GM23338 (cell line): ENCODE measurements at regions not wholly inside any gene's neighbourhood (a gene's known extent, or its start where the extent isn't known, plus 50 kb on each side); places are given as distances from the start of the nearest gene placed in this dataset.
A peak's percentile ranks its signal among the peaks of the same experiment; 100 is the strongest.

Experiments used
- ATAC-seq: fragments of 200-7000 bp; cut with Tn5 transposase; 3 replicates; pipeline ENCODE4 v1.9.1; 2020
- DNase-seq: peaks from one replicate; pipeline ENCODE4 v3.0.0-alpha.2; 2015; ENCODE audit warnings: low spot score
- H2AFZ ChIP-seq: fragments of 200-600 bp; sonication (generic); 2 replicates; pipeline ENCODE4 v1.8.0; 2016; ENCODE audit warnings: antibody characterized with exemption, mild to moderate bottlenecking, moderate library complexity
- H3F3A ChIP-seq: fragments of 200-600 bp; sonication (generic); replicated peaks from 2 replicates; pipeline ENCODE4 v1.8.0; 2017; ENCODE audit warnings: antibody characterized with exemption, mixed run types, low read depth
- H3K27ac ChIP-seq: fragments of 200-600 bp; sonication (generic); 2 replicates; pipeline ENCODE4 v1.6.1; 2016; ENCODE audit warnings: low read depth
- H3K27me3 ChIP-seq: fragments of 200-600 bp; sonication (generic); 2 replicates; pipeline ENCODE4 v1.8.0; 2016; ENCODE audit warnings: mild to moderate bottlenecking, mixed run types, moderate library complexity; ENCODE audit not compliant: insufficient read depth
- H3K36me3 ChIP-seq: fragments of 200-600 bp; sonication (generic); 2 replicates; pipeline ENCODE4 v1.8.0; 2016; ENCODE audit warnings: mild to moderate bottlenecking; ENCODE audit not compliant: insufficient read depth
- H3K4me1 ChIP-seq: fragments of 200-600 bp; sonication (generic); 2 replicates; pipeline ENCODE4 v1.8.0; 2016; ENCODE audit warnings: mild to moderate bottlenecking, moderate library complexity; ENCODE audit not compliant: insufficient read depth
- H3K4me2 ChIP-seq: fragments of 200-600 bp; sonication (generic); 2 replicates; pipeline ENCODE4 v1.7.1; 2017; ENCODE audit warnings: mixed run types
- H3K4me3 ChIP-seq: fragments of 200-600 bp; sonication (generic); 2 replicates; pipeline ENCODE4 v1.6.1; 2016; ENCODE audit warnings: mixed run types
- H3K79me2 ChIP-seq: fragments of 200-600 bp; sonication (generic); replicated peaks from 2 replicates; pipeline ENCODE4 v1.8.0; 2017; ENCODE audit warnings: mild to moderate bottlenecking; ENCODE audit not compliant: insufficient read depth
- H3K9me2 ChIP-seq: fragments of 200-600 bp; sonication (generic); 2 replicates; pipeline ENCODE4 v1.8.0; 2017; ENCODE audit not compliant: insufficient read depth
- H4K20me1 ChIP-seq: fragments of 200-600 bp; sonication (generic); replicated peaks from 2 replicates; pipeline ENCODE4 v1.8.0; 2017; ENCODE audit warnings: mild to moderate bottlenecking; ENCODE audit not compliant: insufficient read depth
- H3K27ac Mint-ChIP-seq: 2 replicates; pipeline ENCODE4 v1.8.0; 2020; ENCODE audit warnings: inconsistent platforms, mild to moderate bottlenecking, moderate library complexity, mixed read lengths
- H3K27me3 Mint-ChIP-seq: 3 replicates; pipeline ENCODE4 v1.8.0; 2022; ENCODE audit warnings: low read depth, mild to moderate bottlenecking, moderate library complexity, mixed read lengths, inconsistent platforms; ENCODE audit not compliant: insufficient read depth, poor library complexity
- H3K36me3 Mint-ChIP-seq: 3 replicates; pipeline ENCODE4 v1.8.0; 2021; ENCODE audit warnings: low read depth, mild to moderate bottlenecking, inconsistent platforms, moderate library complexity, mixed read lengths
- H3K4me1 Mint-ChIP-seq: 3 replicates; pipeline ENCODE4 v1.8.0; 2020; ENCODE audit warnings: mild to moderate bottlenecking, inconsistent platforms, mixed read lengths
- H3K4me3 Mint-ChIP-seq: 3 replicates; pipeline ENCODE4 v1.8.0; 2021; ENCODE audit warnings: moderate library complexity, mild to moderate bottlenecking, inconsistent platforms, mixed read lengths
- H3K9me3 Mint-ChIP-seq: 3 replicates; pipeline ENCODE4 v1.8.0; 2020; ENCODE audit warnings: moderate library complexity, mild to moderate bottlenecking, inconsistent platforms, mixed read lengths
- CREB1 ChIP-seq: fragments of 250-450 bp; sonication (Bioruptor Pico); IDR thresholded peaks from 2 replicates; pipeline ENCODE4 v1.5.0; 2020; ENCODE audit warnings: low read depth, mild to moderate bottlenecking, moderate library complexity
- ETS1 ChIP-seq: IDR thresholded peaks from 2 replicates; pipeline ENCODE4 v1.6.1; 2016; ENCODE audit warnings: antibody characterized with exemption
- EZH2 ChIP-seq: fragments of 200-600 bp; sonication (generic); IDR thresholded peaks from one replicate; pipeline ENCODE4 v1.8.0; 2017; ENCODE audit warnings: antibody characterized with exemption, mild to moderate bottlenecking, low read depth; ENCODE audit not compliant: unreplicated experiment
- JUNB ChIP-seq: IDR thresholded peaks from one replicate; pipeline ENCODE4 v1.6.1; 2016; ENCODE audit warnings: antibody characterized with exemption; ENCODE audit not compliant: unreplicated experiment
- POLR2AphosphoS5 ChIP-seq: IDR thresholded peaks from 2 replicates; pipeline ENCODE4 v1.6.1; 2016; ENCODE audit warnings: antibody characterized with exemption, low read depth
- REST ChIP-seq: IDR thresholded peaks from one replicate; pipeline ENCODE4 v1.6.1; 2018; ENCODE audit warnings: antibody characterized with exemption; ENCODE audit not compliant: unreplicated experiment
- STAT1 ChIP-seq: IDR thresholded peaks from one replicate; pipeline ENCODE4 v1.6.1; 2016; ENCODE audit warnings: antibody characterized with exemption; ENCODE audit not compliant: unreplicated experiment
- ZNF114 ChIP-seq: fragments of 250-450 bp; sonication (Bioruptor Pico); IDR thresholded peaks from 2 replicates; pipeline ENCODE4 v1.5.0; 2020; ENCODE audit warnings: mild to moderate bottlenecking, moderate library complexity
- ZNF331 ChIP-seq: fragments of 250-450 bp; sonication (Bioruptor Pico); IDR thresholded peaks from 2 replicates; pipeline ENCODE4 v1.5.0; 2020; ENCODE audit warnings: low read depth, mild to moderate bottlenecking, moderate library complexity
- ZNF462 ChIP-seq: fragments of 250-450 bp; sonication (Bioruptor Pico); IDR thresholded peaks from 2 replicates; pipeline ENCODE4 v1.5.0; 2020; ENCODE audit warnings: mild to moderate bottlenecking, moderate library complexity
- TF ChIP-seq, protein P1 (sequence below), 2 experiments: fragments of 200-600 bp in 1 of 2; sonication (generic) in 1 of 2; conservative IDR thresholded peaks; 2 replicates each; pipeline versions ENCODE4 v1.5.1 to v1.6.1; 2016 to 2017; ENCODE audit warnings: antibody characterized with exemption in 2 of 2, low read depth in 2 of 2, mild to moderate bottlenecking in 2 of 2, moderate library complexity in 1 of 2

- no peaks in the 10 kb centered on the region for H3F3A ChIP-seq
- H3K27me3 ChIP-seq, result no peaks in the 10 kb centered on the region
- ATAC-seq (no peak), DNase-seq (no peak)
- H3K4me3 Mint-ChIP-seq, result no peak overlapping the region
- H3K27ac ChIP-seq, result no peak overlapping the region
- TF ChIP-seq ZNF114 (no peak), POLR2AphosphoS5 (no peak), STAT1 (no peak), ZNF462 (CRISPR knock-in tag) (no peak), CREB1 (no peak), JUNB (no peak), EZH2 (no peak), ZNF331 (no peak)
- no peak overlapping the region for H3K4me2 ChIP-seq
- H4K20me1 ChIP-seq, result no peaks in the 10 kb centered on the region
- no peaks in the 10 kb centered on the region for H3K36me3 ChIP-seq
- no peaks in the 10 kb centered on the region for H3K9me2 ChIP-seq
- peaks cover 17% of the 10 kb centered on the region for H3K27me3 Mint-ChIP-seq
- peaks cover 25% of the 10 kb centered on the region for H3K4me1 Mint-ChIP-seq
- H3K4me3 ChIP-seq, result no peak overlapping the region
- no peaks in the 10 kb centered on the region for H3K9me3 Mint-ChIP-seq
- no peaks in the 10 kb centered on the region for H3K4me1 ChIP-seq
- no peaks in the 10 kb centered on the region for H3K36me3 Mint-ChIP-seq
- H2AFZ ChIP-seq, result no peak overlapping the region
- H3K27ac Mint-ChIP-seq, result no peak overlapping the region
- H3K79me2 ChIP-seq, result no peaks in the 10 kb centered on the region
These were observed 188.9 kb downstream of the IRF8 start for GRCh38 chr16:86087896-86088230.

- Mint-ChIP-seq H3K27me3 (peaks cover 18% of the 10 kb centered on the region), H3K4me1 (peaks cover 30% of the 10 kb centered on the region), H3K4me3 (no peak overlapping the region), H3K27ac (no peak overlapping the region), H3K36me3 (no peaks in the 10 kb centered on the region), H3K9me3 (no peaks in the 10 kb centered on the region)
- Histone ChIP-seq H3K4me1 (no peaks in the 10 kb centered on the region), H3F3A (no peaks in the 10 kb centered on the region), H2AFZ (no peak overlapping the region), H3K9me2 (no peaks in the 10 kb centered on the region), H4K20me1 (no peaks in the 10 kb centered on the region), H3K4me2 (peak overlapping the region; percentile 55; the same call in 1 of the 2 replicates), H3K79me2 (no peaks in the 10 kb centered on the region), H3K36me3 (no peaks in the 10 kb centered on the region), H3K27ac (no peak overlapping the region), H3K27me3 (no peaks in the 10 kb centered on the region), H3K4me3 (no peak overlapping the region)
- DNase-seq (no peak), ATAC-seq (no peak)
- TF ChIP-seq, protein P1, sequence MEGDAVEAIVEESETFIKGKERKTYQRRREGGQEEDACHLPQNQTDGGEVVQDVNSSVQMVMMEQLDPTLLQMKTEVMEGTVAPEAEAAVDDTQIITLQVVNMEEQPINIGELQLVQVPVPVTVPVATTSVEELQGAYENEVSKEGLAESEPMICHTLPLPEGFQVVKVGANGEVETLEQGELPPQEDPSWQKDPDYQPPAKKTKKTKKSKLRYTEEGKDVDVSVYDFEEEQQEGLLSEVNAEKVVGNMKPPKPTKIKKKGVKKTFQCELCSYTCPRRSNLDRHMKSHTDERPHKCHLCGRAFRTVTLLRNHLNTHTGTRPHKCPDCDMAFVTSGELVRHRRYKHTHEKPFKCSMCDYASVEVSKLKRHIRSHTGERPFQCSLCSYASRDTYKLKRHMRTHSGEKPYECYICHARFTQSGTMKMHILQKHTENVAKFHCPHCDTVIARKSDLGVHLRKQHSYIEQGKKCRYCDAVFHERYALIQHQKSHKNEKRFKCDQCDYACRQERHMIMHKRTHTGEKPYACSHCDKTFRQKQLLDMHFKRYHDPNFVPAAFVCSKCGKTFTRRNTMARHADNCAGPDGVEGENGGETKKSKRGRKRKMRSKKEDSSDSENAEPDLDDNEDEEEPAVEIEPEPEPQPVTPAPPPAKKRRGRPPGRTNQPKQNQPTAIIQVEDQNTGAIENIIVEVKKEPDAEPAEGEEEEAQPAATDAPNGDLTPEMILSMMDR (conservative IDR thresholded peaks at IDR 0.05; ENCODE audit: low read depth in 2 of 2), result no peak
- TF ChIP-seq REST (no peak), ETS1 (no peak)
These were observed 189.3 kb downstream of the IRF8 start for GRCh38 chr16:86088287-86088686.
